T-helper 1 cell treated with Interleukin-12 subunit alpha and Interleukin-12 subunit beta and Interleukin-4 antibody, amounts not matched to agents 30 μg/mL and 1 μg/mL, for 36 hours (primary cell): ENCODE measurements at regions not wholly inside any gene's neighbourhood (a gene's known extent, or its start where the extent isn't known, plus 50 kb on each side); places are given as distances from the start of the nearest gene placed in this dataset.

Source experiments
- H3K27ac Mint-ChIP-seq: one replicate; pipeline ENCODE4 v1.8.0; 2021; ENCODE audit warnings: mild to moderate bottlenecking, mixed read lengths
- H3K27me3 Mint-ChIP-seq: one replicate; pipeline ENCODE4 v1.8.0; 2021; ENCODE audit warnings: low read depth, mixed read lengths
- H3K36me3 Mint-ChIP-seq: one replicate; pipeline ENCODE4 v1.8.0; 2021; ENCODE audit warnings: low read depth, mixed read lengths
- H3K4me1 Mint-ChIP-seq: one replicate; pipeline ENCODE4 v1.8.0; 2021; ENCODE audit warnings: low read depth, mixed read lengths
- H3K4me3 Mint-ChIP-seq: one replicate; pipeline ENCODE4 v1.8.0; 2021; ENCODE audit warnings: mild to moderate bottlenecking, moderate library complexity, mixed read lengths
- H3K9me3 Mint-ChIP-seq: one replicate; pipeline ENCODE4 v1.8.0; 2021; ENCODE audit warnings: mixed read lengths

DNA sequence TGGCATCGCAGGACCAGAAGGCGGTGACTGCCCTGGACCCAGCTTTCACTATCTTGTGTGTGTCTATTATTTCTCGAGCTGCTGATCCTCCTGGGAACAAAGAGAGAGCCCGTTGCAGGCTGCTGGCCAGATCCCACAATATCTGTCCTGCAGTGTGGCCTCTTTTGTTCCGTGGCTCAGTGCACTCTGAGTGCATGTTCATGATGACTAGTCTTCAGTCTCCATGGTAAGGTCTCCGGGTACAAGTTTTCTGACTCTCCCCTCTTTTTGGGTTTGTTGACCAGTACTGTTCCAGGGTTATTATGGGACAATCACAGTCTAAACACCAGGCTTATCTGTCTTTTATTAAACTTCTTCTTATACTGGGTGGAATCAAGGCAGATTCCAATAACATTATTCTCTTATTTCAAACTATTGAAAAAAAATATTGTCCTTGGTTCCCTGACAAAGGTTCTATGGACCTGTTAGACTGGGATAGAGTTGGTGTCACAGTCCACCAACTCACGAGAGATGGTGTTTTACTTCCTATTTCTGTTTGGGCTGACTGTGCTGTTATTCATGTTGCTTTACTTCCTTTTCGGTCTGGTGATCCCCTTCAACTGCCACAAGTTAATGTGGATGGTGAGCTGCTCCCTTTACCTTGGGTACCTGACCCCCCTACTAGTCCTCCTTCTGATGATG is 192.9 kb upstream of the ALG10B start:
- peaks cover 8% of the 10 kb centered on the region for H3K9me3 Mint-ChIP-seq
- no peak overlapping the region for H3K4me3 Mint-ChIP-seq
- H3K27ac Mint-ChIP-seq = no peak overlapping the region
- no peaks in the 10 kb centered on the region for H3K27me3 Mint-ChIP-seq
- H3K4me1 Mint-ChIP-seq = no peaks in the 10 kb centered on the region
- H3K36me3 Mint-ChIP-seq = no peaks in the 10 kb centered on the region

DNA sequence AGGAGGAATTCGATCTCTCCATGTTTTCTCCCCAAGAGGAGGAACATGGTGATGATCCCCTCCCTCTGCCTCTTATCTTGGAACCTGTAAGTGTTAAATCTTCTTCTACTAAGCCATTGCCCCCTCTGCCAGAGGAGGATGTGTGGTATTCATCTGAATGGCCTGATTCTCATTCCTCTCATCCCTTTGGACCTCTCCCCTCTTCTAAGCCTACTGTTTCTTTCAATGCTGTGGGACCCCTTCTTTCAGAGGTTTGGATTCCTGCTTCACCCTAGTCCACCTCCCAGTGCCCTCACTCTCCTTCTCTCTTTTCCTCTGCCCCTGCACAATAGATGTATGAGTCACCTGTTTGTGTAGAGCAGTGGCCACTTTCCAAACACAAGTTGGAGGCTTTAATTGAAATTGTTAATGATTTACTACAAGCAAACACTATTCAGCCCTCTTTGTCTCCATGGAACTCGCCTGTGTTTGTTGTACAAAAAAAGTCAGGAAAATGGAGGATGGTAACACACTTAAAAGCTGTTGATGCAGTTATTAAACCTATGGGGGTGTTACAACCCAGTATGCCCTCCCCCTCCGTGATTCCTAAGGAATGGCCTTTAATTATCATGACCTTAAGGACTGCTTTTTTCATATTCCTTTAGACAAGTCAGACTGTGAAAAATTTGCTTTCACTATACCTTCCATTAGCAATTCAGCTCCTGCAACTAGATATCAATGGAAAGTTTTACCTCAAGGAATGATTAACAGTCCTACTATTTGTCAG is 192.1 kb upstream of the ALG10B start:
- no peaks in the 10 kb centered on the region for H3K36me3 Mint-ChIP-seq
- peaks cover 6% of the 10 kb centered on the region for H3K9me3 Mint-ChIP-seq
- H3K27ac Mint-ChIP-seq = no peak overlapping the region
- no peak overlapping the region for H3K4me3 Mint-ChIP-seq
- H3K27me3 Mint-ChIP-seq = no peaks in the 10 kb centered on the region
- H3K4me1 Mint-ChIP-seq = no peaks in the 10 kb centered on the region

DNA sequence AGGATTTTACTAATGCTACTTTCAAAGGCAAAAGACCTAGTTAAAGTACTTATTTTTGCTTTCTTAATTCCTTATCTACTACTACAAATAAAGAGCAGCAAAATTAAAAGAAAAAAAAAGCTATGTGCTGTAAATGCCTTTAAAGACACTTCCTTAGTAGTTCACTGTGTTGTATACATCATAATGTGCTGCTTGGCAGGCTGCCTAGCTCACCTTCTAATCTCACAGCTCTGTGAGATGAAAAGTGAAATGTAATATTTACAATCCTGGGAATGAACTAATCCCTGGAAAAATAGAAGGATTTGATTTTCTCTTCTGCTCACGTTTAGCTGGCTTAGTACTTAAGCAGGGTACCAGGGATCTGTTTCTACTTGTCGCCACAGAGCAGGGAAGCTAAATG is 184.4 kb upstream of the ALG10B start:
- Mint-ChIP-seq H3K9me3 (no peaks in the 10 kb centered on the region), H3K27ac (no peak overlapping the region), H3K4me3 (no peak overlapping the region), H3K27me3 (no peaks in the 10 kb centered on the region), H3K36me3 (no peaks in the 10 kb centered on the region), H3K4me1 (no peaks in the 10 kb centered on the region)

DNA sequence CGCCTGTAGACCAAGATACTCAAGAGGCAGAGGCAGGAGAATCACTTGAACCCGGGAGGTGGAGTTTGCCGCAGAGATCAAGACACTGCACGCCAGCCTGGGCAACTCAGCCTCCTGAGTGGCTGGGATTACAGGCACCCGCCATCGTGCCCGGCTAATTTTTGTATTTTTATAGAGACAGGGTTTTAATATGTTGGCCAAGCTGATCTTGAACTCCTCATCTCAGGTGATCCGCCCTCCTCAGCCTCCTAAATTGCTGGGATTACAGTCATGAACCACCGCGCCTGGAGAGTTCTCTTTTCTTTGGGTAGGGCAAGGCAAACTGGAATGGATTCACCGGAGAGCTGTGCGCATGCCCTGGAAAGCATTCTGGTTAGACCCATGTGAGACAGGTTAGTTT is 179.3 kb upstream of the ALG10B start:
- Mint-ChIP-seq H3K36me3 (no peaks in the 10 kb centered on the region), H3K9me3 (no peaks in the 10 kb centered on the region), H3K4me1 (peaks cover 6% of the 10 kb centered on the region), H3K27me3 (no peaks in the 10 kb centered on the region), H3K27ac (no peak overlapping the region), H3K4me3 (no peak overlapping the region)

DNA sequence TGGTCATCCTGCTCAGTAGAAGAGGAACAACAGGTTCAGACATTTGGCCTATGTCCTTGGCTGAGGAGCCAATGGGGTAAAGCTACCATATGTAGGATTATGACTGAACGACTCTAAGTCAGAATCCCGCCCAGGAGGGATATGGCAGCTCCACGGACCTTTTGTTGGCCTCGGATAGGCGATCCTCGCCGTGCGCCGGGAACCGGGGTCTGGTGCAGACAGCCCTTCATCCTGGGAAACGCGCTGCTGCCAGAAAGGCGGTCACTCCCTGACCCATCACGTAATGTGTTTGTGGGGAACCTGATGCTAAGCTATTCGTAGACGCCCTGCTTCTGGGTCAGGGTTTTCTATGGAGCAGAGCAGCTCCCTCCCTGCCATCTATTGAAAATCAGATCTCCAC is 178.9 kb upstream of the ALG10B start:
- H3K4me1 Mint-ChIP-seq = peaks cover 6% of the 10 kb centered on the region
- no peak overlapping the region for H3K27ac Mint-ChIP-seq
- H3K27me3 Mint-ChIP-seq = no peaks in the 10 kb centered on the region
- H3K9me3 Mint-ChIP-seq = no peaks in the 10 kb centered on the region
- no peak overlapping the region for H3K4me3 Mint-ChIP-seq
- H3K36me3 Mint-ChIP-seq = no peaks in the 10 kb centered on the region

DNA sequence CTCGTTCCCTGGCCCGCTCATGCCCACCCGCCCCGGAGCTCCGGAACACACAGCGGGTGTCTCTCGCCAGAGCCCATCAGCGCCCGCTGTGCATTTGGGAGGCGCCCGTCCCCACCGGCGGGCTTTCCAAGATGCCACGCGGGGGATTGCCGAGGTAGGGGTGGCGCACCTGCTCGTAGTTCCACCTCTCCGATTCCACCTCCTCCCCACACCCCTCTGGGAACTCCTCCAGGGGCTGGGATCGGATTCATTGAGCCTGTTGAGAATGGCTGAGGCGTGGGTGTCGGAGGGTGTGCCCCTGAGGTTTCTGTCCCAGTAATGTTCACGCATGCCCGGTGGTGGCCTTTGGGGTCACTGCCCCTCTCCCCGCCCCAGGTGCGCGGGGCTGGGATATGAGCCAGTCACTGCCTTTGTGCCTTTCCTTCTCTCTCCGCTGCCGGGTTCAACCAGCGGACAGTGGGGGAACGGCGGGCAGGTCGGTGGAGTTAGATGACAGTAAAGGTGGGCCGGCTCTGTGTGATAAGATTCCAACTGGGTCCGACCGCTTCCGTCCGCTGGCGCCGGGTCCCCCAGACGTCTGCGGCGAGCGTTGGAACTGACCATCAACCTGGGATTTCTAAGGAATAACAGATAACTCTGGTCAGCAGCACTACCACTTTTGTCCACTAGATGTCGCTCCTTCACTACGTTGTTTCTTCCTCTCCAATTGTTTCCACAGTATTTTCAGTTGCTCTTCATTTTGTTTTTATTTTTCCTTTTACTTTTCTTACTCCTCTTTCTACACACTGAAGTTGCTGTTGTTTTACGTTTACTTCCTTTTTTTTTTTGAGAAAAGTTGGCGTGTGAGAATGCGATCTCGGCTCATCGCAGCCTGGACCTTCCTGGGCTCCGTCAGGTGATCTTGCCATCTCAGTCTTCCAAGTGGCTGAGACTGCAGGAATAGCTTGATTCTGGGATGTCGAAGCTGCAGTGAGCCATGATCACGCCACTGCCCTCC is 178.1 kb upstream of the ALG10B start:
- Mint-ChIP-seq H3K9me3 (no peaks in the 10 kb centered on the region), H3K27me3 (no peaks in the 10 kb centered on the region), H3K36me3 (no peaks in the 10 kb centered on the region), H3K4me1 (peaks cover 6% of the 10 kb centered on the region), H3K4me3 (peak overlapping the region; percentile 85), H3K27ac (no peak overlapping the region)

DNA sequence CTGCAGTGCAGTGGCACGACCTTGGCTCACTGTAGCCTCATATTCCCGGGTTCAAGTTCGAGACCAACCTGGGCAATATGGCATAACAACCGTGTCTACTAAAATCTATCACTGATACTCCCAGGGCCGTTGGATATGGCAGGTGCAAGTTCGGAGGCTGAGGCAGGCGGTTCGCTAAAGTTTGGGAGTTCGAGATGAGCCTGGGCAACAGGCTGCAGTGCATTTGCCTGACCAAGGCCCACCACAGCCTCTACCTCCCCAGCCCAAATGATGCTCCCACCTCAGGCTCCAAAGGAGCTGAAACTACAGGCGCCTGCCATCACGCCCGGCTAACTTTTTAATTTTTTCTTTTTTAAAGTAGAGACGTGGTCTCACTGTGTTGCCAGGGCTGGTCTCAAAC is 177.1 kb upstream of the ALG10B start:
- Mint-ChIP-seq H3K4me3 (no peak overlapping the region), H3K4me1 (peaks cover 6% of the 10 kb centered on the region), H3K36me3 (no peaks in the 10 kb centered on the region), H3K9me3 (no peaks in the 10 kb centered on the region), H3K27ac (no peak overlapping the region), H3K27me3 (no peaks in the 10 kb centered on the region)

DNA sequence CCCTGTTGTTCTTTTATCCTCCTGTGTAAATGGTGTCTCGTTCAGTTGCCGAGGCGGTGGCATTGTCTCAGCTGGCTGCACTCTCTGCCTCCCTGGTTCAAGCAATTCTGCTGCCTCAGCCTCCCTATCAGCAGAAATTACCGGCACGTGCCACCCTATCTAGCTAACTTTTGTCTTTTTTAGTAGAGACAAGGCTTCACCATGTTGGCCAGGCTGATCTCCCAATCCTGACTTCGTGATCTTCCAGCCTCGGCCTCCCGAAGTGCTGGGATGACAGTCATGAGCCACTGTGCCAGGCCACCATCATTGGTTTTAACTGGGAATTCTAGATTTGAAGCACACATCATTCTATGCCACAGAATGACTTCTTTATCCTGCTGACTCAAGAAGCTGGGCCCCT is 175.3 kb upstream of the ALG10B start:
- no peak overlapping the region for H3K27ac Mint-ChIP-seq
- H3K4me1 Mint-ChIP-seq = peaks cover 6% of the 10 kb centered on the region
- no peaks in the 10 kb centered on the region for H3K36me3 Mint-ChIP-seq
- H3K9me3 Mint-ChIP-seq = peaks cover 3% of the 10 kb centered on the region
- no peak overlapping the region for H3K4me3 Mint-ChIP-seq
- no peaks in the 10 kb centered on the region for H3K27me3 Mint-ChIP-seq

DNA sequence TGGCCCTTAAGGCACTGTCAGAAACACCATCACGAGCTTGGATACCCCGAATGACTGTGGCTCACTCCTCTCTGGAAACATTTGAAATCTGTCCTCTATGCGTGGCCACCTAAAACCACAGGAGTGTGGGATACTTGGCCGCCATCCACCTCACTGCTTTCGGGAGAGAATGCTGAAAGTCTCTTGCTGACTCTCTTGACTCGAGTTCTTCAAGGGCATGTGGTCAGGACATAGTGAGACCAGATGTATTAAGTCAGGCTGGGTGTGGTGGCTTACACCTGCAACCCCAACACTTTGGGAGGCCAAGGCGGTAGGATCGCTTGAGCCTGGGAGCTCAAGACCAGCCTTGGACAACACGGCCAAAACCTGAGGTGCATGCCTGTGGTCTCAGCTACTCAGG is 174.7 kb upstream of the ALG10B start:
- no peaks in the 10 kb centered on the region for H3K36me3 Mint-ChIP-seq
- no peak overlapping the region for H3K4me3 Mint-ChIP-seq
- H3K4me1 Mint-ChIP-seq = peaks cover 6% of the 10 kb centered on the region
- H3K27ac Mint-ChIP-seq = no peak overlapping the region
- H3K27me3 Mint-ChIP-seq = no peaks in the 10 kb centered on the region
- H3K9me3 Mint-ChIP-seq = peaks cover 7% of the 10 kb centered on the region

DNA sequence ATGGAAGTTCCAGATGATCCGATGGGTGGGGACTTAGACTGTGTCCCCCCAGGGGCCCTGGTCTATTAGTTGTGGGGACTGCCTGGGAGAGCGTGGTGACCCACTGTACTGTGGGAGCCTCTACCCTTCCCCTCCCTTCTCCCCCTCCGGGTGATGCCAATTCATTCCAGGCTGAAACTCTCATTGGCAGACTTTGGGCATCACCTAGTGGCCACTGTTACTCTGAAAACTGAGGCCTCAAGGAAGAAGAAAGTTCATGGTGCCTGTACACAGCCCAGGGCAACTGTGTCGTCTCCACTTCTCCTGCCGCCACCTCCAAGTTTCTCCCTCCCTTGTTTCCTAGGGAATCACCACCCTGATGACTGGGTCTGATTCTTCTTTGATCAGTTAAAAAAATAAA is 173.6 kb upstream of the ALG10B start:
- H3K4me3 Mint-ChIP-seq = no peak overlapping the region
- peaks cover 18% of the 10 kb centered on the region for H3K9me3 Mint-ChIP-seq
- peaks cover 1% of the 10 kb centered on the region for H3K36me3 Mint-ChIP-seq
- H3K27me3 Mint-ChIP-seq = no peaks in the 10 kb centered on the region
- no peak overlapping the region for H3K27ac Mint-ChIP-seq
- peaks cover 6% of the 10 kb centered on the region for H3K4me1 Mint-ChIP-seq

DNA sequence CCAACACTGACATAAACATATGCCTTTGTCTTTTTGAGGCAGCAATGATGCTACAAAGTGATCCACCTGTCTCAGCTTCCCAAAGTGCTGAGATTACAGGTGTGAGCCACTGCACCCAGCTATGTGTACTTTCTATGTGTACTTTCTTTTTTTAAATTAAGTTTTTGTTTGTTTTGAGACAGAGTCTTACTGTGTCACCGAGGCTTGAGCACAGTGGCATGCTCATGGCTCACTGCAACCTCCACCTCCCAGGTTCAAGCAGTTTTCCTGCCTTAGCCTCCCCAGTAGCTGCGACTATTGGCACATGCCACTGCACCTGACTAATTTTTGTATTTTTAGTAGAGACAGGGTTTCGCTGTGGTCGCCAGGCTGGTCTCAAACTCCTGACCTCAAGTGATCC is 172.5 kb upstream of the ALG10B start:
- no peak overlapping the region for H3K27ac Mint-ChIP-seq
- peaks cover 1% of the 10 kb centered on the region for H3K36me3 Mint-ChIP-seq
- peaks cover 3% of the 10 kb centered on the region for H3K4me1 Mint-ChIP-seq
- H3K4me3 Mint-ChIP-seq = no peak overlapping the region
- H3K9me3 Mint-ChIP-seq = peaks cover 29% of the 10 kb centered on the region
- H3K27me3 Mint-ChIP-seq = no peaks in the 10 kb centered on the region

DNA sequence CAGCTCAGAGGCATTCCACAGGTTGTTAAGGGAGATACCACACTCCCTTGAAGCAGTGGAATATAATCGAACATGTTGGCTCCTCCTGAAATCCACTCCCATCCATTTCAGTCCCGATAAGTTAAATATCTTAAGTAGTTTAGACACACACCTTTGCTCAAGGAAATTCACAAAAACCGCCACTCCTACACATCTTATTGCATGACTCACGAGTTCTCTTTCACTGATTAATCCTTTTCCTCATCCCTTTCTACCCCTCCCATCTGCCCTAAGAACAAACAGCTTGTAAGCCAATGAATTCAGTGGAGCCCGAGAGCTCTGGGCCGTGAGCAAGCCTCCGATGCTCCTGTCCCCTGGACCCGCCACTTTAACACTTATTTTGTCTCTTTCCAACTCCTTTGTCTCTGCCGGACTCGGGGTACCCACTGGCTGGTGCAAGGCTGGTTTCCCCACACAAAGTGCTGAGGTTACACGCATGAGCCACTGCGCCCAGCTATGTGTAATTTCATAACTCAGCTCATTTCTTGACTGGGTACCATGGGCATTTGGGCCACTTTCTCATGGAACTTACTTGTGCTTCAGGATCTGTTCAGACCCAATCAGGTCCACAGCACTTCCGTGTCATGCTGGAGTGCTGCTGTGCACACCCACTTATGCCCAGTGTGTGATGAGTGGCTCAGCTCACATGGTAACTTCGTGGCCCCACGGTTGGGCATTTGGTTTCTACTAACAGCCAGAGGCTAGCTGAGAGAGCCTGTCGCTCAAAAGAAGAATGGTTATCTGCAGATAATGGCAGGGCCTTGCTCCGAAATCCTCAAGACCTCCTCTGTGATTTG is 171.8 kb upstream of the ALG10B start:
- H3K4me1 Mint-ChIP-seq = peaks cover 2% of the 10 kb centered on the region
- H3K4me3 Mint-ChIP-seq = no peak overlapping the region
- H3K36me3 Mint-ChIP-seq = peaks cover 1% of the 10 kb centered on the region
- H3K27ac Mint-ChIP-seq = no peak overlapping the region
- H3K27me3 Mint-ChIP-seq = no peaks in the 10 kb centered on the region
- peaks cover 31% of the 10 kb centered on the region for H3K9me3 Mint-ChIP-seq

DNA sequence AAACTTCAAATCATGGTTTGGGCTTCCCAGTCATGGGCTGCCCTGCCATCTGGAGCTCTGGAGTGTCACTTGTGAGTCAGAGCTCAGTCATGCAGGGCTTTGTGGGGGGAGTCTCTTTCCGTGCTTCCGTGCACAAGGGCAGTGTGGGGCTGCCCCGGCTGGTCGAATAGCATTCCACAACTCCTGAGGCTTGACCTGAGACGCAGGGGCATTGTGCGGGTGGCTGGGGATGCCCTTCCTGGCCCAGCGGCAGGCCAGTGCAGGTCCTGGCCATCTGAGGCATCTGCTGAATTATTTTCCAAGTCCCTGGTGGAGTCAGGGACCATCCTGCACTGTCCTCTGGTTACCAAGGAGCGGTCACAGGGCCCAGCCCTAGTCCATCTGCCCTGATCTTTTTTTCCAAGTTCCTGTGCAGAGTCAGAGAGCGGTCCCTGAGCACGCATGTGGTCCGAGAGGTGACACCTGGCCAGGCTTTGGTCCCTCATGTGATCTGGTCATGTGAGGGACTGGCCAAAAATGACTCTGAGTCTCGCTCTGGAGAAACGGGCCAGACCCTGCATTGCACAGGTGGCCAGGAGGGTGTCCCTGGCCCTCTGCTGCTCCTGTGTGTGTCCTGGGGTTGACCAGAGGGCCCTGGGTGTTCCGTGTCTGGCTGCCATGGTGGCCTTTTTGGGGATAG is 167.0 kb upstream of the ALG10B start:
- Mint-ChIP-seq H3K9me3 (peaks cover 41% of the 10 kb centered on the region), H3K4me1 (no peaks in the 10 kb centered on the region), H3K27ac (no peak overlapping the region), H3K4me3 (no peak overlapping the region), H3K27me3 (no peaks in the 10 kb centered on the region), H3K36me3 (peaks cover 1% of the 10 kb centered on the region)
